ENCODE measurements at regions not wholly inside any gene's neighbourhood (a gene's known extent, or its start where the extent isn't known, plus 50 kb on each side); places are given as distances from the start of the nearest gene placed in this dataset.
"Not testable (repeated sequence)": the region's sequence is repeated elsewhere in the genome, so short reads cannot be mapped to it uniquely, and the experiment has no call there.

GRCh38 chr10:22824520-22824919 is 103.3 kb upstream of the ARMC3 start:
- no peak for DNase-seq

GRCh38 chr10:22823109-22823508 is 104.7 kb upstream of the ARMC3 start:
- DNase-seq = no peak

DNA sequence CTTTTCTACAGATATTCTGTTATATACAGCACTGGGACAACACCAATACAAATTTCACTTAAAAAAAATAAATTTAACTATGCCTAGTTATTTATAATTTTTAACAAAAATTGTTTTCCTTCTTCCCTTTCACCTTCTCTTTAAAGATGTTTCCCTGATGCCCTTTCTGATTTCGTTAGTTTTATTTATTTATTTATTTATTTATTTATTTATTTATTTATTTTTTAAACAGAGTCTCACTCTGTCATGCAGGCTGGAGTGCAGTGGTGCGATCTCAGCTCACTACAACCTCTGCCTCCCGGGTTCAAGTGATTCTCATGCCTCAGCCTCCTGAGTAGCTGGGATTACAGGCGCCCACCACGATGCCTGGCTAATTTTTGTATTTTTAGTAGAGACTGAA is 105.9 kb upstream of the ARMC3 start:
- DNase-seq = not testable (repeated sequence)

DNA sequence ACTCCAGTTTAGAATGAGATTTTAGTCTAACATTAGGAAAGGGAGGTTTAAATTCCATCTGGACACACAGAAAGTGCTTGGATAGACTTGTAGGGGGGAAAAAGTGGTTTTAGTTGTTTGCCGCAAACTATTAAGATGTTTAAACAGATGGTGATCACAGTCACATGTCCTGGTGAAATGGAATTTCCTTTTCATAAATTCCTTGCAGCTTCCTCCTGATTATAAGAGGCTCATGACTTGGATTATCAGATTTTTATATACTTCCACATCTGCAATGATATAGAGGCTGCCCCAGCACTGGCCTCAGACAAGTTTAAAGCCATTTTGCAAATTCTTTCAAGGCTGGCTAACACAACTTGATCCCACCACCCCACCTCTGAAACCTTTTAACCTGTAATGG is 106.4 kb upstream of the ARMC3 start:
- DNase-seq = no peak

DNA sequence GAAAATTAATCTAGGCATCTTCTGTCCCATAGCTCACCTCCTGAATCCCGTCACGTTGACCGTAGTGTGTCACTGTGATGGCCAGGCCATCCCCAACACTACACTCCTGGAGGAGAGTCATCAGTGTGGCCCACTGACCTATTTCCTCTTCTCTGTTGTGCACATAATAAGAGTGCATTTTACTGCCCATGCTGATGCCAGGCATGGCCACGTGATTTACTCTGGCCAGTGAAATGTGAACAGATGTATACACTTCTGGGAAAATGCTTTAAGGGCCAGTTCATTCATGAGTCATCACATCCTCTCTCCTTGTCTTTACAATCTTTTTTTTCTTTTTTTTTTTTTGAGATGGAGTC is 101.9 kb upstream of the PIP4K2A start:
- no peak for DNase-seq

DNA sequence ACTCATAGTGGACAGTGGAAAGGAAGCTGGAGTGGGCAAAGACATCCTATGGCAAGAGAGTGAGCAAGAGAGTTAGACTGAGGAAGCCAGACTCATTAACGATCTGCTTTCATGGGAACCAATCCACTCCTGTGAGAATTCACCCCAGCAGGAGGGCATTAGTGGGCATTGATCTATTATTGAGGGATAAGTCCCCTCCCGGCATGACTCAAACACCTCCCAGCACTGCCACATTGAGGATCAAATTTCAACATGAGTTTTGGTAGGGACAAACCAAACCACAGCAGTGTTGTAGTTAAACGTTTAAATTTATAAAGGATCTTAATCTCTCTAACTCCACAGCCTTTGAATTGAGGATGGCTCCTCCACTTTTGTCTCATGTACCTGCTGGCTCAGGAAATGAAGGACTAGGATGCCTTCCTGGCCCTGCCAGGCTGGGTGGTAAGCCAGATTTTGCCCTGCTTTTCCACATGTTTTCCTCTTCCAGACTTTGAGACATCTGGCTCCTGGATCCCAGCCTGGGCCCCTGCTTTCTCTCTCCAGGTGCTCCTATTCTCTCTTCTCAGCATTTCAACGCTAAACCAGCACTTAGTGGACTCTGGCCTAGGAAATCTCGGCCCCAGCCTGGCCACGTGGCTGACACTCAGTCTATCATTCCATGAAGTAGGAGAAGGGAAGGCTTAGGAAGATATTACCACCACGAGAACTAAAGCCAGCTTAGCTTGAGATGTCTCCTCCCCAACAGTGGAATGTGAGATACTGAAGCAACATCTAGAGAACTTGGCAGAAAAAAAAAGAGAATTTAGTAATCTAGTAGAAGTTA is 96.5 kb upstream of the PIP4K2A start:
- no peak for DNase-seq

GRCh38 chr10:22807238-22807637 is 92.9 kb upstream of the PIP4K2A start:
- DNase-seq = no peak

DNA sequence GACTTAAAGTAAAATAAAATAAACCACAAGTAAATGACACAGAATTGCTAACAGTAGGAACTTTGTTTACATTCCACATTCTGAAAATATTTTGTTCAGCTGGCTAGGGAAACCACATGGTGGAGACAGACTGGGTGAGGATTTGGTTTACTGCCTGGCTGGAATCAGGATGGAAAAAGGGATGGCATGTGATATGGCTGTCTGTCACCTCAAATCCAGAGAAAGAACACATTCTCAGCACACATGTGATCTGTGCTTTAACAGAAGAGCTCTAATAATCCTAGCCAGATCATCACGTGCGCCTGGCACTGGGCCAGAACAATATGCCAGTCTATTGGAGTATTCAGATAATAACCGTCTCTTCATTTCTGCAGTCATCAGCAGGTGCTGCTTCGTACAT is 90.9 kb upstream of the PIP4K2A start:
- no peak for DNase-seq

DNA sequence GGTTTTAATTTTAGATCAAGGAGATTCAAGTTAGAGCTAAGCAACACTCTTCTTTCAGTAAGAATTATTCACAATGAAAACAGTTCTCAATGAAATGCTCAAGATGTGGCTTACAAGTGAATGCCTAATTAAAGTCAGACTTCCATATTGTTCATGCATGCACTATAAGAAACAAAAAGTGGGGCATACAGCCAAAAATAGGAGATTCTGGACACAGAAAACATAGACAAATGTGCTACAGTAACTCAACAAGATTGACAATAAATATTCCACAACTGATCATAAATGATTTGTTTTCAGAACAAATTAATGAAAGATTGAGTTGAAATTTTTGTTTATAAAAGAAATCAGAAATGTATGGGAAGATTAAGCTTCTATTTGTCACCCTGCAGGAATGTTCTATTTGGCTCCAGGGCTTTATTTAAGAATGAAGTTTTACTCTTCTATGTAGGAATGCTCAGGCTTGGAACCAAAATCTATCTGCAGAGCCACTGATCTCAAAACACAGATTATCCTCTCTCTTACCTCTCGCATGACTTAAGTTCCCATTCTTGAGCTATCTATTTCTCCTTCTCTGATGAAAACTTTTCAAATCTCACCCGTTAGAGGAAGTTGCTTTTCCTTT is 89.0 kb upstream of the PIP4K2A start:
- DNase-seq = no peak

- no peak for DNase-seq
Measured at GRCh38 chr10:22801785-22802184, 87.4 kb upstream of the PIP4K2A start.

DNA sequence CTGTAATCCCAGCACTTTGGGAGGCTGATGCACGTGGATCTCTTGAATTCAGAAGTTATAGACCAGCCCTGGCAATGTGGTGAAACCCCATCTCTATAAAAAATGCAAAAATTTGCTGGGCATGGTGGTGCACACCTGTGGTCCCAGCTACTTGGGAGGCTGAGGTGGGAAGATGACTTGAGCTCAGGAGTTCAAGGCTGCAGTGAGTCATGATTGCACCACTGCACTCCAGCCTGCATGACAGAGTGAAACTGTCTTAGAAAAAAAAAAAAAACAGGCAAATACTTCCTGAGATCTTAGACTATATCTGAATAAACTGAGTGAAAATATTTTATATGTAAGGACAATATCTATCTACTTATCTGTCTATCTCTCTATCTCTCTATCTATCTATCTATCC is 83.4 kb upstream of the PIP4K2A start:
- not testable (repeated sequence) for DNase-seq

DNA sequence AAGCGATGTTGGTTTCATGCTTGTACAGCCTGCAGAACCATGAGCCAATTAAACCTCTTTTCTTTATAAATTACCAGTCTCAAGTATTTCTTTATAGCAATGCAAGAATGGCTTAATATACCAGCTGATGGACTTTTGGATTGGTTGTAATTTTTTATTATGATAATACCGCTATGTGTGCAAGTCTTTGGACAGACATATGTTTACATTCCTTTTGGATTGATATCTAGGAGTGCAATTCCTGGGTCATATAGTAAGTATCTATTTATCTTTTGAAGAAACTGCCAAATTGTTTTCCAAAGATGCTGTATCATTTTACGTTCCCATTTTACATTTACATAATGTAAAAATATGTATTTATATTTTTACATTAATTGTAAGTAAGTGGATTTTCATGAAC is 81.2 kb upstream of the PIP4K2A start:
- DNase-seq = no peak

DNA sequence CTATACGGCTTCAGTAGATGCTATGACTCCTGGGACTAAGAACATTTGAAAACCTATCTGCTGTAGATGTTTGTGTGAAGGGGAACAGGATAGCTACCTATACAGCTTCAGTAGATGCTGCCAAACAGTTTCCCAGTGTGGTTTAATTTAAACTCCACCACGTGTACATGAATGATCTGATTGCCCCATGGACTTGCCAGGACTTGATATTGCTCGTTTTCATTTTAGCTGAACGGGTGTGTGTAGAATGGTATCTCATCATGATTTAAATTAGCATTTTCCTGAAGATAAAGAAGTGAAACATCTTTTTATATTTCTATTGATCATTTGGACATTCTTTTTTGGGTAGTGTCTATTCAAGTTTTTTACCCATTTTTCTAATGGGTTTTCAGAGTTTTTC is 77.8 kb upstream of the PIP4K2A start:
- DNase-seq = no peak

GRCh38 chr10:22791665-22792064 is 77.3 kb upstream of the PIP4K2A start:
- DNase-seq = no peak

GRCh38 chr10:22784668-22785067 is 70.3 kb upstream of the PIP4K2A start:
- no peak for DNase-seq

DNA sequence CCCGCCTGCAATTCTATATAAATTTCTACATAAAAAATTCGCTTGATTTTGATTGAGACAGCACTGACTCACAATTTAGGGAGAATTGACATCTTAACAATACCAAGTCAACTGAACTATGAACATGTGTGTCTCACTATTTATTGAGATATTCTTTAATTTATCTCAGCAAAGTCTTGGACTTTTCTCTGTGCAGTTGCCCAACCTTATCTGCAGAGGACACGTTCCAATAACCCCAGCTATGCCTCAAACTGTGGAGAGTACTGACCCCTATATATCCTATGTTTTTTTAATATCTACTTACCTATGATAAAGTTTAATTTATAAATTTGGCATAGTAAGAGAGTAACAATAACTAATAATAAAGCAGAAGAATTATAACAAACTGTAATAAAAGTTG is 69.4 kb upstream of the PIP4K2A start:
- no peak for DNase-seq

DNA sequence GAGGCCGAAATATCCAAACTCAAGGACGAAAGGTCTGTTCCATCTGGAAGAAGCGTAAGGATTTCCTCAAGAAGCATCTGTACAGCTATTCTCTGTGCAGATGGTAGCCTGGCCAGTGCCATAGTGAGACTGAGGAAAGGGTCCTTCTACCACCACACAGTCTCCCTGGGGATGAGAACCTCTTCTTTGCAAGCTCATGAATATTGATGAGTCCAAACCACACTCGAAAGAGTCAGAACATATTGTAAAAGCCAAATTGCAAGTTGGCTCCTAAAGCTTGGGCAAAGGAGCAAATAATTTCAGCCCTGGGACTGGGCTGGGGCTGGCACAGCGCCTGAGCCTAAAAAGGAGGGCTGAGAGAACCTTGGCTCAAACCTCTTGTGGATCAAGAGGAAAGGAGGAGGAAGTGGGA is 66.1 kb upstream of the PIP4K2A start:
- no peak for DNase-seq

- DNase-seq = no peak
Measured at GRCh38 chr10:22779331-22780019, 65.1 kb upstream of the PIP4K2A start.

GRCh38 chr10:22774102-22774501 is 59.7 kb upstream of the PIP4K2A start:
- DNase-seq = no peak

GRCh38 chr10:22771631-22772030 is 57.3 kb upstream of the PIP4K2A start:
- not testable (repeated sequence) for DNase-seq

DNA sequence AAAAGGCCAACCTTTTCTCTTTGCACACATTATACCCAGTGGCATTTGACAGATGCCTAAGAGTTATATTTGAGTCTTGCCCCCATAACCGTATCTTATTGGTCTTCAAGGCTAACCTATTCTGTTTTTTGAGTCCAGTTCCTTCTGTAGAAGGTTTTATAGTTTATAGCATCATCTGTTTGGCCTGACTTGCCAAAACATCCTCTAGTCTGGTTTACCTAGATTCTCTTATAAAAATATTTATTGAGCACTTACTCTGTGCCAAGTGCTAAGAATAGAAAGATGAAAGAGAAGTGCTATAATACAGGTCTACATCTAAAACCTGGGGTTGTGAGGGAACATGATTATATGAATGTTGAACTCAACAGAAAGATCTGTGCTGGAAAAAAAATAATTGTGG is 55.9 kb upstream of the PIP4K2A start:
- DNase-seq = no peak

DNA sequence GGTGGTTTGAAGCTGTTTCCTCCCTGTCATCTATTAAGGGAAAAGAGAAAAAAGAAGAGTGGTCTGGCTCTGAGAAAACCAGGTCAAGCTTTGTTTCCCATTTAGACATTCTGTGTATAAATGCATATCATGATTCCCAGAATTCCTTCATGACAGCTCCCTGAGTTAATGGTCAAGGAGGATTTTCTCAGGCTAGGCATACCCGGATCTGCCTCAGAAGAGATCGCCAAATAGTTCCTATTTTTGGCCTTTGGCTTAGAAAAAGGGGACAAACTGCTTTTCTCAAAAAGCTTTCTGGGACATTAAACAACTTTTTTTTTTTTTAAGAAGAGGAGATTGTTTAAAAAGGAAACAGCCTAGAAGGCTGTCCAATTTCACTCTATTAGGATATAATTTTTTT is 53.5 kb upstream of the PIP4K2A start:
- DNase-seq = no peak

- no peak for DNase-seq
Measured at GRCh38 chr10:22766693-22767092, 52.3 kb upstream of the PIP4K2A start.

Measured in CD4-positive, alpha-beta T cell treated with Interleukin-21 for 1 hour (primary cell).